ENCODE measurements at regions not wholly inside any gene's neighbourhood (a gene's known extent, or its start where the extent isn't known, plus 50 kb on each side); places are given as distances from the start of the nearest gene placed in this dataset.

DNA sequence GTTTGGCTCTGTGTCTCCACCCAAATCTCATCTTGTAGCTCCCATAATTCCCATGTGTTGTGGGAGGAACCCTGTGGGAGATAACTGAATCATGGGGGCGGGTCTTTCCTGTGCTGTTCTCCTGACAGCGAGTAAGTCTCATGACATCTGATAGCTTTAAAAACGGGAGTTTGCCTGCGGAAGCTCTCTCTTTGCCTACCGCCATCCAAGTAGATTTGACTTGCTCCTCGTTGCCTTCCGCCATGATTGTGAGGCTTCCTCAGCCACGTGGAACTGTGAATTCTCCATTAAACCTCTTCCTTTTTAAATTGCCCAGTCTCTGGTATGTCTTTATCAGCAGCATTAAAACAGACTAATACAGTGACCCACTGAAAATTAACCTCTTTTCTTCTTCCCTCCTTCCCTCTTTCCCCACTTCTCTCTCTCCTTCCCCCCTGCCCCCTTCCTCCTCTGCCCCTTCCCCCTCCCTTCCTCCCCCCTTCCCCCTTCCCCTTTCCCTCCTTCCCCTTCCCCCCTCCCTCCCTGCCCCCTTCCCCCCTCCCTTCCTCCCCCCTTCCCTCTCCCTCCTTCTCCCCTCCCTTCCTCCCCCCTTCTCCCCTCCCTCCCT is 818.8 kb downstream of the SLC4A3 start:
- TF ChIP-seq POLR2A (IDR thresholded peaks at IDR 0.05) (no peak), POLR2AphosphoS5 (IDR thresholded peaks at IDR 0.05) (no peak)
- TF ChIP-seq, protein P1, sequence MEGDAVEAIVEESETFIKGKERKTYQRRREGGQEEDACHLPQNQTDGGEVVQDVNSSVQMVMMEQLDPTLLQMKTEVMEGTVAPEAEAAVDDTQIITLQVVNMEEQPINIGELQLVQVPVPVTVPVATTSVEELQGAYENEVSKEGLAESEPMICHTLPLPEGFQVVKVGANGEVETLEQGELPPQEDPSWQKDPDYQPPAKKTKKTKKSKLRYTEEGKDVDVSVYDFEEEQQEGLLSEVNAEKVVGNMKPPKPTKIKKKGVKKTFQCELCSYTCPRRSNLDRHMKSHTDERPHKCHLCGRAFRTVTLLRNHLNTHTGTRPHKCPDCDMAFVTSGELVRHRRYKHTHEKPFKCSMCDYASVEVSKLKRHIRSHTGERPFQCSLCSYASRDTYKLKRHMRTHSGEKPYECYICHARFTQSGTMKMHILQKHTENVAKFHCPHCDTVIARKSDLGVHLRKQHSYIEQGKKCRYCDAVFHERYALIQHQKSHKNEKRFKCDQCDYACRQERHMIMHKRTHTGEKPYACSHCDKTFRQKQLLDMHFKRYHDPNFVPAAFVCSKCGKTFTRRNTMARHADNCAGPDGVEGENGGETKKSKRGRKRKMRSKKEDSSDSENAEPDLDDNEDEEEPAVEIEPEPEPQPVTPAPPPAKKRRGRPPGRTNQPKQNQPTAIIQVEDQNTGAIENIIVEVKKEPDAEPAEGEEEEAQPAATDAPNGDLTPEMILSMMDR (IDR thresholded peaks at IDR 0.05 in 8 of 11, conservative IDR thresholded peaks at IDR 0.05 in 3 of 11), result no peak
